Mesenchymal stem cell (in vitro differentiated cells and primary cell): ENCODE measurements at regions not wholly inside any gene's neighbourhood (a gene's known extent, or its start where the extent isn't known, plus 50 kb on each side); places are given as distances from the start of the nearest gene placed in this dataset.
"Not testable (repeated sequence)": the region's sequence is repeated elsewhere in the genome, so short reads cannot be mapped to it uniquely, and the experiment has no call there.

Source experiments
- DNase-seq: peaks from one replicate; pipeline ENCODE4 v3.0.0-alpha.2; 2013
- H2AFZ ChIP-seq: one replicate; pipeline ENCODE4 v1.6.1; 2013; ENCODE audit warnings: low read depth, mild to moderate bottlenecking, control low read depth, inconsistent platforms, low read length, moderate library complexity
- H2AK5ac ChIP-seq: 2 replicates; pipeline ENCODE4 v1.6.1; 2013; ENCODE audit warnings: low read length, moderate library complexity, mild to moderate bottlenecking, inconsistent platforms; ENCODE audit not compliant: severe bottlenecking
- H2BK120ac ChIP-seq: one replicate; pipeline ENCODE4 v1.6.1; 2013; ENCODE audit warnings: low read depth, mild to moderate bottlenecking, inconsistent platforms, low read length, moderate library complexity
- H2BK12ac ChIP-seq, 2 experiments: one replicate each; pipeline ENCODE4 v1.6.1; 2013; ENCODE audit warnings: inconsistent platforms in 2 of 2, low read length in 2 of 2, mild to moderate bottlenecking in 2 of 2, moderate library complexity in 2 of 2, control low read depth in 1 of 2
- H2BK15ac ChIP-seq: one replicate; pipeline ENCODE4 v1.6.1; 2013; ENCODE audit warnings: mild to moderate bottlenecking, low read depth, inconsistent platforms; ENCODE audit not compliant: poor library complexity, severe bottlenecking
- H2BK5ac ChIP-seq: 2 replicates; pipeline ENCODE4 v1.6.1; 2013; ENCODE audit warnings: low read depth, mild to moderate bottlenecking, low read length, control low read depth, inconsistent platforms; ENCODE audit not compliant: poor library complexity, severe bottlenecking
- H3K14ac ChIP-seq, 2 experiments: one replicate each; pipeline ENCODE4 v1.6.1; 2013; ENCODE audit warnings: inconsistent platforms in 2 of 2, low read length in 2 of 2, control low read depth in 1 of 2, mild to moderate bottlenecking in 1 of 2, moderate library complexity in 1 of 2
- H3K18ac ChIP-seq, 2 experiments: one replicate each; pipeline ENCODE4 v1.6.1; 2013; ENCODE audit warnings: inconsistent platforms in 2 of 2, low read length in 2 of 2, control low read depth in 1 of 2, low read depth in 1 of 2, mild to moderate bottlenecking in 1 of 2
- H3K23ac ChIP-seq, 2 experiments: one replicate each; pipeline ENCODE4 v1.6.1; 2013; ENCODE audit warnings: inconsistent platforms in 2 of 2, low read length in 2 of 2, mild to moderate bottlenecking in 2 of 2, moderate library complexity in 2 of 2, control low read depth in 1 of 2
- H3K27ac ChIP-seq: 2 replicates; pipeline ENCODE4 v1.5.1; 2013; ENCODE audit warnings: mild to moderate bottlenecking, moderate library complexity, low read length, control low read depth, inconsistent platforms; ENCODE audit not compliant: poor library complexity, severe bottlenecking
- H3K27me3 ChIP-seq, 2 experiments: 2 replicates each; pipeline versions ENCODE4 v1.6.1 to v1.7.0; 2013; ENCODE audit warnings: low read length in 2 of 2, mild to moderate bottlenecking in 2 of 2, moderate library complexity in 2 of 2, control low read depth in 1 of 2, inconsistent platforms in 1 of 2; ENCODE audit not compliant: control insufficient read depth in 1 of 2, insufficient read depth in 1 of 2
- H3K36me3 ChIP-seq, 2 experiments: 2 replicates each; pipeline versions ENCODE4 v1.6.1 to v1.7.0; 2013; ENCODE audit warnings: low read length in 2 of 2, control low read depth in 1 of 2, inconsistent platforms in 1 of 2, low read depth in 1 of 2, mild to moderate bottlenecking in 1 of 2; ENCODE audit not compliant: insufficient read depth in 2 of 2, control insufficient read depth in 1 of 2
- H3K4ac ChIP-seq, 2 experiments: one replicate each; pipeline ENCODE4 v1.6.1; 2013; ENCODE audit warnings: inconsistent platforms in 2 of 2, low read length in 2 of 2, mild to moderate bottlenecking in 2 of 2, moderate library complexity in 2 of 2, control low read depth in 1 of 2, low read depth in 1 of 2
- H3K4me1 ChIP-seq: 2 replicates; pipeline ENCODE4 v1.6.1; 2013; ENCODE audit warnings: low read depth, low read length, control low read depth; ENCODE audit not compliant: control insufficient read depth, insufficient read depth
- H3K4me2 ChIP-seq: 2 replicates; pipeline ENCODE4 v1.6.1; 2013; ENCODE audit warnings: low read length, mild to moderate bottlenecking, inconsistent platforms; ENCODE audit not compliant: poor library complexity, severe bottlenecking
- H3K4me3 ChIP-seq, 2 experiments: 2 replicates each; pipeline versions ENCODE4 v1.5.1 to v1.7.0; 2013; ENCODE audit warnings: low read length in 2 of 2, mild to moderate bottlenecking in 2 of 2, control low read depth in 1 of 2, low read depth in 1 of 2; ENCODE audit not compliant: insufficient read depth in 1 of 2
- H3K79me1 ChIP-seq: replicated peaks from 2 replicates; pipeline ENCODE4 v1.6.1; 2013; ENCODE audit warnings: mild to moderate bottlenecking, control low read depth, low read length, inconsistent platforms; ENCODE audit not compliant: poor library complexity, severe bottlenecking
- H3K9ac ChIP-seq: 2 replicates; pipeline ENCODE4 v1.7.0; 2013; ENCODE audit warnings: mild to moderate bottlenecking, low read length, moderate library complexity
- H3K9me3 ChIP-seq: 2 replicates; pipeline ENCODE4 v1.7.0; 2013; ENCODE audit warnings: mild to moderate bottlenecking, low read length; ENCODE audit not compliant: control insufficient read depth
- H4K8ac ChIP-seq: one replicate; pipeline ENCODE4 v1.6.1; 2013; ENCODE audit warnings: inconsistent platforms, mild to moderate bottlenecking, low read length, moderate library complexity
- H4K91ac ChIP-seq: one replicate; pipeline ENCODE4 v1.6.1; 2013; ENCODE audit warnings: mild to moderate bottlenecking, low read length, inconsistent platforms
- WGBS: methylation state at CpG from one replicate; pipeline ENCODE4 v1.1.7; 2013; ENCODE audit warnings: mixed read lengths; 5-methylcytosine and 5-hydroxymethylcytosine counted together

DNA sequence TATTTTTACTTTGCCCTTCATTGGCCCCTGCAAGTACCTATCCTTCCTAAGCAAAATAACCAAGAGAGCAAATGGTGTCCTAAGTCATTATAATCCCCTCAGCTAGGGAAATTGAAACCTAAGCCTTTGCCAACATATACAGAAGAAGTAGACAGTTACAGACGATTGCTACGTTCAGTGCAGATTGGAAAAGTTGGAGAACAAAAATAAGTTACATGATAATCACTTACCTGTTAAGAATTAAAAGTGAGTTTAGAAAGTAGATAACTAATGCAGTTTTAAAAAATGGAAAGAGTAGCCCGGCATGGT lies 244.8 kb downstream of the MPDZ start:
- no peaks in the 10 kb centered on the region for H3K9me3 ChIP-seq
- whole genome bisulfite sequencing: 98% methylated on average over 1 of the region's 3 CpGs
- H3K4me3 ChIP-seq: peak overlapping the region in 1 of 2 experiments; percentile 67
- no peak overlapping the region for H4K8ac ChIP-seq
- H2BK15ac ChIP-seq: no peak overlapping the region
- no peak overlapping the region for H4K91ac ChIP-seq
- H3K4me2 ChIP-seq: no peak overlapping the region
- no peak overlapping the region for H2AK5ac ChIP-seq
- H2AFZ ChIP-seq: no peak overlapping the region
- H3K27ac ChIP-seq: no peak overlapping the region
- no peak overlapping the region for H3K14ac ChIP-seq
- no peak overlapping the region for H3K18ac ChIP-seq
- no peaks in the 10 kb centered on the region for H3K27me3 ChIP-seq
- no peak overlapping the region for H3K23ac ChIP-seq
- H3K9ac ChIP-seq: peak overlapping the region; percentile 82
- no peak overlapping the region for H2BK5ac ChIP-seq
- H3K4ac ChIP-seq: no peak overlapping the region
- no peaks in the 10 kb centered on the region for H3K36me3 ChIP-seq
- no peaks in the 10 kb centered on the region for H3K79me1 ChIP-seq
- no peak overlapping the region for H2BK12ac ChIP-seq
- H3K4me1 ChIP-seq: no peaks in the 10 kb centered on the region
- H2BK120ac ChIP-seq: no peak overlapping the region
- DNase-seq: no peak

DNA sequence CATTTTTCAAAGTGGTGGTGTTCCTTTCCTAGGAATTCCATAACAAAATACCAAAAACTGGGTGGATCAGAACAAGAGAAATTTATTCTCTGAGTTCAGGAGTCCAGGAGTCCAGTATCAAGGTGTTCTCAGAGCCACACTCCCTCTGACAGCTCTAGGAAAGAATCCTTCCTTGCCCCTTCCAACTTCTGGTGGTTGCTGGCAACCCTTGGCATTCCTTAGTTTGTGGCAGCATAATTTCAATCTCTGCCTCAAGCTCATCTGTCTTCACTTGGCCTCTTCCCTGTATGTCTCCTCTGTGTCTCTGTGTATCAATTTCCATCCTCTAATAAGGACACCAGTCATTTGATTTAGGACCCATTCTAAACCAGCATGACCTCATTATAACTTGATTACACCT lies 243.7 kb downstream of the MPDZ start:
- no peak overlapping the region for H3K18ac ChIP-seq
- no peak overlapping the region for H4K91ac ChIP-seq
- no peak for DNase-seq
- H3K27me3 ChIP-seq: no peaks in the 10 kb centered on the region
- H3K4ac ChIP-seq: no peak overlapping the region
- H3K27ac ChIP-seq: no peak overlapping the region
- no peak overlapping the region for H3K23ac ChIP-seq
- H4K8ac ChIP-seq: no peak overlapping the region
- H2AFZ ChIP-seq: no peak overlapping the region
- no peaks in the 10 kb centered on the region for H3K36me3 ChIP-seq
- H2AK5ac ChIP-seq: no peak overlapping the region
- no peak overlapping the region for H3K9ac ChIP-seq
- H3K4me2 ChIP-seq: no peak overlapping the region
- H3K9me3 ChIP-seq: no peaks in the 10 kb centered on the region
- no peak overlapping the region for H2BK15ac ChIP-seq
- no peak overlapping the region for H2BK5ac ChIP-seq
- H3K4me3 ChIP-seq: no peak overlapping the region
- H2BK120ac ChIP-seq: no peak overlapping the region
- no peaks in the 10 kb centered on the region for H3K79me1 ChIP-seq
- no peak overlapping the region for H2BK12ac ChIP-seq
- no peak overlapping the region for H3K14ac ChIP-seq
- H3K4me1 ChIP-seq: no peaks in the 10 kb centered on the region

DNA sequence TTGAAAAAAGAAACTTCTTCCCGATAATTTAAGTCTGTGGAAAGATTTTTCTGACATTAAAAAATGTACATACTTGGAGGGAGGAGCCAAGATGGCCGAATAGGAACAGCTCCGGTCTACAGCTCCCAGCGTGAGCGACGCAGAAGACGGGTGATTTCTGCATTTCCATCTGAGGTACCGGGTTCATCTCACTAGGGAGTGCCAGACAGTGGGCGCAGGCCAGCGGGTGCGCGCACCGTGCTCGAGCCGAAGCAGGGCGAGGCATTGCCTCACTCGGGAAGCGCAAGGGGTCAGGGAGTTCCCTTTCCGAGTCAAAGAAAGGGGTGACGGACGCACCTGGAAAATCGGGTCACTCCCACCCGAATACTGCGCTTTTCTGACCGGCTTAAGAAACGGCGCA lies 241.7 kb downstream of the MPDZ start:
- WGBS: 96% methylated on average over 4 of the region's 27 CpGs
- not testable (repeated sequence) for H3K23ac ChIP-seq, H3K4me1 ChIP-seq, H3K9ac ChIP-seq, H2AFZ ChIP-seq, H3K27ac ChIP-seq, H3K4me2 ChIP-seq, H3K27me3 ChIP-seq, H4K91ac ChIP-seq, H3K4ac ChIP-seq, H3K4me3 ChIP-seq, H3K14ac ChIP-seq, H2BK12ac ChIP-seq, H2BK5ac ChIP-seq, H2BK120ac ChIP-seq, H3K36me3 ChIP-seq, H4K8ac ChIP-seq, H2AK5ac ChIP-seq, H3K9me3 ChIP-seq, DNase-seq, H3K79me1 ChIP-seq, H2BK15ac ChIP-seq, H3K18ac ChIP-seq

DNA sequence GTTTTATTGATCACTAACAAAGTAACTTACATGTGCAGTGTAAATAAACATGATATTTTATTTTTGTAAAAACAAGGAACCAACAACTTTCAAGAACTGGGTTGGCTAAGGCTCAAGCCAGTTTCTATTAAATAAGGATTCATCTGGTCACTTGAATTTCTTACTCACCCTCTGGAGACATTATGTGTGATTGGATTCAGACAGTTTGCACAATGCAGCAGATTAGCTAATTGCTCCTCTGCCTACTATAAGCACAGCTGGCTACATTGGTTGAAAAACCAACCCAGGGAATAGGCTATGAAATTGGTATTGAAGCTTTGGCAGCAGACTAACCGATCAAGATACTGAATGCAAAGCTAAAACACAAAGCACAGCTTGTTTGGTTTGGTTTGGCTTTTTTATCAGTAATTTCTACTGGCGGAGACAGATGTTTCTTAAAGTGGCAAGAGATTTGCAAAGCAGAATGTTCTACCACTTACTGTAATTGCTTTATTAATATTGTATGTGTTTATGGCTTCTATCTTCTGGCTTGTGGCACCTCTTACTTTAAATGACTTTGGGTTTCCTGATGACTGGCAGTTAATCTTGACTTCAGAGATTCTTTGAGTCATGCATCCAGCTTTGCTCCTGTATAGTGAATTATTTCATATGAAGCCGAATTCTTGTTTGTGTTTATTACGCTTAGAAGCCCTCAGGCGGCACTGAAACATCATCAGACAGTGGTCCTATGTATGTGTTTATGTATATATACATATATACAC lies 231.5 kb downstream of the MPDZ start:
- Histone ChIP-seq H3K4me3 (no peak overlapping the region), H3K4ac (no peak overlapping the region), H3K23ac (no peak overlapping the region), H2BK12ac (no peak overlapping the region), H3K79me1 (no peaks in the 10 kb centered on the region), H3K9me3 (no peaks in the 10 kb centered on the region), H2BK120ac (no peak overlapping the region), H3K27ac (no peak overlapping the region), H3K36me3 (no peaks in the 10 kb centered on the region), H4K8ac (no peak overlapping the region), H3K9ac (no peak overlapping the region), H2BK5ac (no peak overlapping the region), H2BK15ac (no peak overlapping the region), H2AFZ (no peak overlapping the region), H2AK5ac (no peak overlapping the region), H3K14ac (no peak overlapping the region), H3K18ac (no peak overlapping the region), H4K91ac (no peak overlapping the region), H3K4me2 (no peak overlapping the region), H3K4me1 (no peaks in the 10 kb centered on the region), H3K27me3 (no peaks in the 10 kb centered on the region)
- 96% methylated on average over 2 of the region's 5 CpGs for WGBS
- DNase-seq: no peak
